GM13977 (cell line): ENCODE measurements at regions not wholly inside any gene's neighbourhood (a gene's known extent, or its start where the extent isn't known, plus 50 kb on each side); places are given as distances from the start of the nearest gene placed in this dataset.
"Not testable (repeated sequence)": the region's sequence is repeated elsewhere in the genome, so short reads cannot be mapped to it uniquely, and the experiment has no call there.

Source experiments
- DNase-seq: peaks from one replicate; pipeline ENCODE4 v3.0.0; 2012; ENCODE audit warnings: low spot score
- CTCF ChIP-seq: IDR thresholded peaks from 2 replicates; pipeline ENCODE4 v1.5.1; 2012; ENCODE audit warnings: mild to moderate bottlenecking, control low read depth; ENCODE audit not compliant: insufficient read depth; ENCODE audit errors: extremely low read depth, missing control alignments
- in situ Hi-C: fragments of 300-500 bp; cut with MboI; formaldehyde crosslinking; loops from one replicate; pipeline ENCODE4 v1.12.0; 2022; ENCODE audit warnings: low sequenced_read_pairs, low pct_unique_long_range_greater_than_20kb, mixed read lengths, inconsistent platforms; ENCODE audit not compliant: unreplicated experiment

GRCh38 chr5:40440746-40441145, 239.0 kb upstream of the PTGER4 start:
- in situ Hi-C loops = no loop called here
- no peak for TF ChIP-seq CTCF
- no peak for DNase-seq

GRCh38 chr5:40439103-40439502, 240.6 kb upstream of the PTGER4 start:
- DNase-seq, in situ Hi-C loops: not testable (repeated sequence)

- in situ Hi-C loops = not testable (repeated sequence)
Observed at GRCh38 chr5:40438646-40439045, 241.1 kb upstream of the PTGER4 start.

GRCh38 chr5:40437452-40437861, 242.3 kb upstream of the PTGER4 start:
- in situ Hi-C loops = no loop called here
- TF ChIP-seq CTCF = no peak
- DNase-seq = peak; percentile 62

More at GRCh38 chr5:40438646-40439045, 241.1 kb upstream of the PTGER4 start:
- not testable (repeated sequence) for DNase-seq

- DNase-seq = no peak
- in situ Hi-C loops = no loop called here
- TF ChIP-seq CTCF = no peak
Observed at GRCh38 chr5:40436535-40437237, 243.0 kb upstream of the PTGER4 start.

GRCh38 chr5:40435706-40436105, 244.0 kb upstream of the PTGER4 start:
- in situ Hi-C loops, DNase-seq: not testable (repeated sequence)

GRCh38 chr5:40432836-40433235, 246.9 kb upstream of the PTGER4 start:
- no peak for TF ChIP-seq CTCF
- DNase-seq = no peak
- in situ Hi-C loops = no loop called here

- in situ Hi-C loops = no loop called here
- no peak for DNase-seq
- TF ChIP-seq CTCF = no peak
Observed at GRCh38 chr5:40431734-40432133, 248.0 kb upstream of the PTGER4 start.
